HG02943 (cell line): ENCODE measurements at regions not wholly inside any gene's neighbourhood (a gene's known extent, or its start where the extent isn't known, plus 50 kb on each side); places are given as distances from the start of the nearest gene placed in this dataset.
"Not testable (repeated sequence)": the region's sequence is repeated elsewhere in the genome, so short reads cannot be mapped to it uniquely, and the experiment has no call there.

Source experiments
- ATAC-seq: cut with Tn5 transposase; IDR thresholded peaks from one replicate; pipeline ENCODE4 v1.9.1; 2021; ENCODE audit warnings: mild to moderate bottlenecking, low read depth, moderate library complexity; ENCODE audit not compliant: unreplicated experiment

GRCh38 chr12:46554460-46554859, 181.9 kb upstream of the SLC38A2 start:
- ATAC-seq: no peak

GRCh38 chr12:46553911-46554310, 181.3 kb upstream of the SLC38A2 start:
- no peak for ATAC-seq

GRCh38 chr12:46553266-46553665, 180.7 kb upstream of the SLC38A2 start:
- ATAC-seq: no peak

GRCh38 chr12:46550266-46550879, 177.8 kb upstream of the SLC38A2 start:
- no peak for ATAC-seq

- ATAC-seq: no peak
Measured at GRCh38 chr12:46549527-46550265, 177.1 kb upstream of the SLC38A2 start.

GRCh38 chr12:46548605-46549071, 176.1 kb upstream of the SLC38A2 start:
- ATAC-seq: no peak

GRCh38 chr12:46547421-46548354, 175.1 kb upstream of the SLC38A2 start:
- ATAC-seq: no peak

- ATAC-seq: no peak
Measured at GRCh38 chr12:46546634-46547273, 174.2 kb upstream of the SLC38A2 start.

- not testable (repeated sequence) for ATAC-seq
Measured at GRCh38 chr12:46543378-46543795, 170.8 kb upstream of the SLC38A2 start.

- ATAC-seq: no peak
Measured at GRCh38 chr12:46538976-46539375, 166.4 kb upstream of the SLC38A2 start.

GRCh38 chr12:46537387-46537955, 164.9 kb upstream of the SLC38A2 start:
- ATAC-seq: no peak

- not testable (repeated sequence) for ATAC-seq
Measured at GRCh38 chr12:46536316-46536715, 163.7 kb upstream of the SLC38A2 start.

GRCh38 chr12:46535907-46536306, 163.3 kb upstream of the SLC38A2 start:
- ATAC-seq: no peak

GRCh38 chr12:46535376-46535775, 162.8 kb upstream of the SLC38A2 start:
- ATAC-seq: no peak

GRCh38 chr12:46534327-46534840, 161.8 kb upstream of the SLC38A2 start:
- ATAC-seq: no peak

- ATAC-seq: no peak
Measured at GRCh38 chr12:46533723-46534122, 161.2 kb upstream of the SLC38A2 start.

GRCh38 chr12:46531804-46532203, 159.2 kb upstream of the SLC38A2 start:
- ATAC-seq: no peak

- ATAC-seq: no peak
Measured at GRCh38 chr12:46531059-46531785, 158.6 kb upstream of the SLC38A2 start.

- ATAC-seq: no peak
Measured at GRCh38 chr12:46530373-46531056, 157.9 kb upstream of the SLC38A2 start.
